Thoracic aorta (tissue), 2 donors: ENCODE measurements at regions not wholly inside any gene's neighbourhood (a gene's known extent, or its start where the extent isn't known, plus 50 kb on each side); places are given as distances from the start of the nearest gene placed in this dataset.
"Not testable (repeated sequence)": the region's sequence is repeated elsewhere in the genome, so short reads cannot be mapped to it uniquely, and the experiment has no call there.

ENCODE experiments used
- ATAC-seq: fragments of 150-250 bp; one replicate; pipeline ENCODE4 v1.8.0; 2017; ENCODE audit warnings: low read depth; ENCODE audit not compliant: insufficient number of reproducible peaks, low FRiP score
- DNase-seq: peaks from one replicate; pipeline ENCODE4 v3.0.0-alpha.2; 2020; ENCODE audit warnings: low spot score
- H3K27ac ChIP-seq, 2 donors: fragments of 200-600 bp; sonication (generic); 1 replicate in 1 of 2; 2 replicates in 1 of 2; pipeline ENCODE4 v1.5.1; 2016; ENCODE audit warnings: mild to moderate bottlenecking in 2 of 2, moderate library complexity in 2 of 2
- H3K27me3 ChIP-seq: fragments of 200-600 bp; sonication (generic); replicated peaks from 2 replicates; pipeline ENCODE4 v1.6.0; 2016; ENCODE audit warnings: mild to moderate bottlenecking; ENCODE audit not compliant: insufficient read depth
- H3K36me3 ChIP-seq: fragments of 200-600 bp; sonication (generic); one replicate; pipeline ENCODE4 v1.5.1; 2016
- H3K4me1 ChIP-seq, 2 donors: fragments of 200-600 bp; sonication (generic); 1 replicate in 1 of 2; 2 replicates in 1 of 2; pipeline versions ENCODE4 v1.5.1 to v1.6.0; 2016; ENCODE audit warnings: low read depth in 2 of 2, mild to moderate bottlenecking in 1 of 2; ENCODE audit not compliant: control insufficient read depth in 1 of 2
- H3K4me3 ChIP-seq: fragments of 200-600 bp; sonication (generic); 2 replicates; pipeline ENCODE4 v1.5.1; 2016; ENCODE audit warnings: mild to moderate bottlenecking
- H3K9me3 ChIP-seq: fragments of 200-600 bp; sonication (generic); 2 replicates; pipeline ENCODE4 v1.5.1; 2016
- TF ChIP-seq, protein P1 (sequence below): fragments of 200-600 bp; sonication (generic); IDR thresholded peaks from one replicate; pipeline ENCODE4 v1.5.1; 2019; ENCODE audit warnings: antibody characterized with exemption

DNA sequence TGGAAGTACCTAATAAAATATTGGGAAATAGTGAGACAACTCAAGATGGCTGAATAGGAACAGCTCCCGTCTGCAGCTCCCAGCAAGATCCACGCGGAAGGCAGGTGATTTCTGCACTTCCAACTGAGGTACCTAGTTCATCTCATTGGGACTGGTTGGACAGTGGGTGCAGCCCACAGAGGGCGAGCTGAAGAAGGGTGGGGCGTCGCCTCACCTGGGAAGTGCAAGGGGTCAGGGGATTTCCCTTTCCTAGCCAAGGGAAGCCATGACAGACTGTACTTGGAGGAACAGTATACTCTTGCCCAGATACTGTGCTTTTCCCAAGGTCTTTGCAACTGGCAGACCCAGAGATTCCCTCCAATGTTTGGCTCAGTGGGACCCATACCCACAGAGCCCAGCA, 172.8 kb downstream of the CRPPA start:
- not testable (repeated sequence) for DNase-seq, H3K4me1 ChIP-seq, H3K27ac ChIP-seq, H3K27me3 ChIP-seq, H3K9me3 ChIP-seq, H3K36me3 ChIP-seq, H3K4me3 ChIP-seq, ATAC-seq

DNA sequence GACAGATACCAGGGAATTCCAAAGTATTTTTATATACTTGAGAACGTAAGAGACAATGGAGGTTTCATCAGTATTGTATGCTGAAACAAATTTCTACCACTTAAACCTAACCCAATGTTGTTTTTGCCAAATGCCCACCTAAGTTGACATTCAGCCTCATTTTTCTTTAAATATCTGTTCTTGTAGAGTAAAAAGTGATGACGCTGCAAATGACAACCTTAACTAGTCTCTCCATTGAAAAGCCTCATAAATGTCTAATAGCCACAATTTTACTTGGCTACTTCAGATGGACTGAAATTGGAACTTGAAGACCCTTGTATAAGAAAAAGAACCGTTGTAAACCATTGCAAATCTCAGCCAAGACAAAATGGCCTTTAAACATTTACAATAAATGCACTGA, 176.9 kb downstream of the CRPPA start:
- H3K36me3 ChIP-seq, result no peaks in the 10 kb centered on the region
- no peaks in the 10 kb centered on the region for H3K27me3 ChIP-seq
- DNase-seq (no peak), ATAC-seq (no peak)
- TF ChIP-seq, protein P1, sequence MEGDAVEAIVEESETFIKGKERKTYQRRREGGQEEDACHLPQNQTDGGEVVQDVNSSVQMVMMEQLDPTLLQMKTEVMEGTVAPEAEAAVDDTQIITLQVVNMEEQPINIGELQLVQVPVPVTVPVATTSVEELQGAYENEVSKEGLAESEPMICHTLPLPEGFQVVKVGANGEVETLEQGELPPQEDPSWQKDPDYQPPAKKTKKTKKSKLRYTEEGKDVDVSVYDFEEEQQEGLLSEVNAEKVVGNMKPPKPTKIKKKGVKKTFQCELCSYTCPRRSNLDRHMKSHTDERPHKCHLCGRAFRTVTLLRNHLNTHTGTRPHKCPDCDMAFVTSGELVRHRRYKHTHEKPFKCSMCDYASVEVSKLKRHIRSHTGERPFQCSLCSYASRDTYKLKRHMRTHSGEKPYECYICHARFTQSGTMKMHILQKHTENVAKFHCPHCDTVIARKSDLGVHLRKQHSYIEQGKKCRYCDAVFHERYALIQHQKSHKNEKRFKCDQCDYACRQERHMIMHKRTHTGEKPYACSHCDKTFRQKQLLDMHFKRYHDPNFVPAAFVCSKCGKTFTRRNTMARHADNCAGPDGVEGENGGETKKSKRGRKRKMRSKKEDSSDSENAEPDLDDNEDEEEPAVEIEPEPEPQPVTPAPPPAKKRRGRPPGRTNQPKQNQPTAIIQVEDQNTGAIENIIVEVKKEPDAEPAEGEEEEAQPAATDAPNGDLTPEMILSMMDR, result no peak
- no peak overlapping the region for H3K4me3 ChIP-seq
- H3K9me3 ChIP-seq, result no peaks in the 10 kb centered on the region
- H3K4me1 ChIP-seq, result no peaks in the 10 kb centered on the region
- H3K27ac ChIP-seq, result no peak overlapping the region

GRCh38 chr7:16242920-16243319, 178.4 kb downstream of the CRPPA start:
- H3K9me3 ChIP-seq, result no peaks in the 10 kb centered on the region
- ATAC-seq (no peak), DNase-seq (no peak)
- no peaks in the 10 kb centered on the region for H3K4me1 ChIP-seq
- no peaks in the 10 kb centered on the region for H3K36me3 ChIP-seq
- no peak overlapping the region for H3K4me3 ChIP-seq
- H3K27me3 ChIP-seq, result no peaks in the 10 kb centered on the region
- TF ChIP-seq, protein P1, result no peak
- H3K27ac ChIP-seq, result no peak overlapping the region

DNA sequence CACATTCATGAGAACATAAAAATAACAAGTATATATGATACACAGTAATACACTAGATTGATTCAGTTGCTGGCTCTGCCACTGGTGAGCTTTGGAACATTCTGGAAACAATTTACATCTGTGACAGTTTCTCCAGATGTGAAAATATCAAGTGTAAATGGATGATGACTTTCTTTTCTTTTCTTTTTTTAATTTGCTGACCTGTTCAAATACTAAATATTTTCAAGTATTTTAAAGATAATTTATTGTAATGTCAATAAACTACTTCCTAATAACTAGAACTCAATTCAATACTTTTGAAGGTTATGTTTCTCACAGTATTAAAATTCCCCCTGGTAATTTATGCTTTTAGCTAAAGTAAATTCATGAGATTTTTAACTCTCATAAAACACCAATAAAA, 180.3 kb downstream of the CRPPA start:
- no peak for ATAC-seq
- Histone ChIP-seq H3K27me3 (no peaks in the 10 kb centered on the region), H3K4me1 (no peaks in the 10 kb centered on the region), H3K9me3 (no peaks in the 10 kb centered on the region), H3K36me3 (no peaks in the 10 kb centered on the region), H3K27ac (no peak overlapping the region), H3K4me3 (no peak overlapping the region)
- no peak for DNase-seq
- TF ChIP-seq, protein P1, result no peak

- Histone ChIP-seq H3K27me3 (no peaks in the 10 kb centered on the region), H3K9me3 (peaks cover 4% of the 10 kb centered on the region), H3K27ac (no peak overlapping the region), H3K4me1 (no peaks in the 10 kb centered on the region), H3K4me3 (no peak overlapping the region), H3K36me3 (no peaks in the 10 kb centered on the region)
- DNase-seq, result no peak
- no peak for ATAC-seq
- TF ChIP-seq, protein P1, result no peak
These were observed 185.0 kb downstream of the CRPPA start for GRCh38 chr7:16236381-16236780.
